Osteocyte (in vitro differentiated cells): ENCODE measurements at regions not wholly inside any gene's neighbourhood (a gene's known extent, or its start where the extent isn't known, plus 50 kb on each side); places are given as distances from the start of the nearest gene placed in this dataset.

ENCODE experiments used
- DNase-seq: peaks from one replicate; pipeline ENCODE4 v3.0.0; 2021; ENCODE audit warnings: mixed read lengths; ENCODE audit not compliant: unreplicated experiment; ENCODE audit errors: extremely low spot score
- H3K27ac Mint-ChIP-seq: one replicate; pipeline ENCODE4 v1.8.0; 2021; ENCODE audit warnings: mild to moderate bottlenecking, mixed read lengths; ENCODE audit not compliant: unreplicated experiment
- H3K27me3 Mint-ChIP-seq: one replicate; pipeline ENCODE4 v1.8.0; 2021; ENCODE audit warnings: mixed read lengths; ENCODE audit not compliant: unreplicated experiment
- H3K36me3 Mint-ChIP-seq: one replicate; pipeline ENCODE4 v1.8.0; 2021; ENCODE audit warnings: mixed read lengths; ENCODE audit not compliant: unreplicated experiment
- H3K4me1 Mint-ChIP-seq: one replicate; pipeline ENCODE4 v1.8.0; 2021; ENCODE audit warnings: mixed read lengths; ENCODE audit not compliant: unreplicated experiment
- H3K4me3 Mint-ChIP-seq: one replicate; pipeline ENCODE4 v1.8.0; 2021; ENCODE audit warnings: mild to moderate bottlenecking, moderate library complexity, mixed read lengths; ENCODE audit not compliant: unreplicated experiment
- H3K9me3 Mint-ChIP-seq: one replicate; pipeline ENCODE4 v1.8.0; 2021; ENCODE audit warnings: mixed read lengths; ENCODE audit not compliant: unreplicated experiment
- TF ChIP-seq, protein P1 (sequence below): fragments of 200-600 bp; sonication (generic); IDR thresholded peaks from 2 replicates; pipeline ENCODE4 v1.5.0; 2021; ENCODE audit warnings: antibody characterized with exemption, mild to moderate bottlenecking, moderate library complexity

GRCh38 chr2:153189091-153189888 lies 289.3 kb downstream of the RPRM start:
- no peak for DNase-seq
- H3K9me3 Mint-ChIP-seq, result peaks cover 27% of the 10 kb centered on the region
- H3K27me3 Mint-ChIP-seq, result no peaks in the 10 kb centered on the region
- H3K36me3 Mint-ChIP-seq, result no peaks in the 10 kb centered on the region
- no peaks in the 10 kb centered on the region for H3K4me1 Mint-ChIP-seq
- no peak overlapping the region for H3K4me3 Mint-ChIP-seq
- TF ChIP-seq, protein P1, sequence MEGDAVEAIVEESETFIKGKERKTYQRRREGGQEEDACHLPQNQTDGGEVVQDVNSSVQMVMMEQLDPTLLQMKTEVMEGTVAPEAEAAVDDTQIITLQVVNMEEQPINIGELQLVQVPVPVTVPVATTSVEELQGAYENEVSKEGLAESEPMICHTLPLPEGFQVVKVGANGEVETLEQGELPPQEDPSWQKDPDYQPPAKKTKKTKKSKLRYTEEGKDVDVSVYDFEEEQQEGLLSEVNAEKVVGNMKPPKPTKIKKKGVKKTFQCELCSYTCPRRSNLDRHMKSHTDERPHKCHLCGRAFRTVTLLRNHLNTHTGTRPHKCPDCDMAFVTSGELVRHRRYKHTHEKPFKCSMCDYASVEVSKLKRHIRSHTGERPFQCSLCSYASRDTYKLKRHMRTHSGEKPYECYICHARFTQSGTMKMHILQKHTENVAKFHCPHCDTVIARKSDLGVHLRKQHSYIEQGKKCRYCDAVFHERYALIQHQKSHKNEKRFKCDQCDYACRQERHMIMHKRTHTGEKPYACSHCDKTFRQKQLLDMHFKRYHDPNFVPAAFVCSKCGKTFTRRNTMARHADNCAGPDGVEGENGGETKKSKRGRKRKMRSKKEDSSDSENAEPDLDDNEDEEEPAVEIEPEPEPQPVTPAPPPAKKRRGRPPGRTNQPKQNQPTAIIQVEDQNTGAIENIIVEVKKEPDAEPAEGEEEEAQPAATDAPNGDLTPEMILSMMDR, result no peak
- no peak overlapping the region for H3K27ac Mint-ChIP-seq

DNA sequence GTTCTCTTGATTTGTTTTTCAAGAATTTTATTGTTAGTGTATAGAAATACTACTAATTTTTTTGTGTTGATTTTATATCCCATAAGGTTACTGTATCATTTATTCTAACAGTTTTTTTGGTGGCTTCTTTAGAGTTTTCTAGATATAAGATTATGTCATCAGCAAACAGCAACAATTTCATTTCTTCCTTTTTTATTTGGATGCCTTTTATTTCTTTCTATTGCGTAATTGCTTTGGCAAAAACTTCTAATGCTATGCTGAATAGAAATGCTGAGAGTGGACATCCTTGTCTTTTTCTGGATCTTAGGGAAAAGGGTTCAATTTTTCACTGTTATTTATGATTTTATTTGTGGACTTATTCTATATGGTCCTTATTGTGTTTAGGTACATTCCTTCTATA lies 298.8 kb downstream of the RPRM start:
- Mint-ChIP-seq H3K36me3 (no peaks in the 10 kb centered on the region), H3K27ac (no peak overlapping the region), H3K9me3 (no peaks in the 10 kb centered on the region), H3K4me1 (no peaks in the 10 kb centered on the region), H3K4me3 (no peak overlapping the region), H3K27me3 (no peaks in the 10 kb centered on the region)
- DNase-seq, result no peak
- TF ChIP-seq, protein P1, result no peak

DNA sequence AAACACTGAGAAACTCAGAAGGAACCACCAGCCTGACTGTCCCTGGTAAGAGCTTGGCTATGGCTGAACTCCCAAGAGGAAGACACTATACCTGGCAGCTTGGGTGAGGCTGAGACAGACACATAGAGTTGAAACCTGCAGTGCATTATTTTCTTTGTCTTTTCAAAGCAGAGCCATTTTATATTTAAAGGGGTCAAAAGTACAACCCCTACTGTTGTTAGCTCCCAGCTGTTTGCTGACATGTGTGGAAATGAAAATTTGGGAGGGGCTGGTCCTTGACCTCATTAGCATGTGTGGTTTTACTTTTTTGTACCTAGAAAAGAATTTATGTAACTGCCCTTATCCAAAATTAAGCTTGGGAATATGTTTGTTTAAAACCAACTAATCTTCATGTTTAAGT lies 309.0 kb downstream of the RPRM start:
- TF ChIP-seq, protein P1, result no peak
- no peaks in the 10 kb centered on the region for H3K27me3 Mint-ChIP-seq
- no peak overlapping the region for H3K4me3 Mint-ChIP-seq
- no peaks in the 10 kb centered on the region for H3K4me1 Mint-ChIP-seq
- no peaks in the 10 kb centered on the region for H3K9me3 Mint-ChIP-seq
- no peak for DNase-seq
- H3K27ac Mint-ChIP-seq, result no peak overlapping the region
- H3K36me3 Mint-ChIP-seq, result no peaks in the 10 kb centered on the region

DNA sequence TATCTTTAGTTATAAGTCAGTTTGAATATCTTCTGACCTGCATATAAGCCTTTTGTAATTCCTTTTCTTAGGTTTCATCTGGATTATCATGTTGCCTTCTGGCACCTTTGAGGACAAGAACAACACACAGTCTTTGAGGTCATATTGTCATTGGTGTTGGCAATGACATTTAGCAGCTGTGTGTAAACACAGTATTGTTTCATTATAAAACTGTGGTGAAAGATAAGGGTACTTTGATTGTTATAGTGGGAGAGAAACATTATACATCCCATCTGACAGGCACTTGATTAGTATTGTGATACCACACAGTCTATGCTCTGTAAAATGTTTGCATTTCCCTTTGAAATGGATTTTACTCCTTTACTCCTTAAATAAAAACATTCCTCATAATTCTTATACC lies 313.5 kb downstream of the RPRM start:
- Mint-ChIP-seq H3K4me1 (no peaks in the 10 kb centered on the region), H3K4me3 (no peak overlapping the region), H3K27me3 (no peaks in the 10 kb centered on the region), H3K36me3 (no peaks in the 10 kb centered on the region), H3K27ac (no peak overlapping the region), H3K9me3 (no peaks in the 10 kb centered on the region)
- TF ChIP-seq, protein P1, result no peak
- no peak for DNase-seq

GRCh38 chr2:153163055-153163454 lies 315.5 kb downstream of the RPRM start:
- DNase-seq, result no peak
- Mint-ChIP-seq H3K27ac (no peak overlapping the region), H3K9me3 (no peaks in the 10 kb centered on the region), H3K27me3 (no peaks in the 10 kb centered on the region), H3K36me3 (no peaks in the 10 kb centered on the region), H3K4me1 (no peaks in the 10 kb centered on the region), H3K4me3 (no peak overlapping the region)
- TF ChIP-seq, protein P1, result peak; percentile 42
